ENCODE measurements at regions not wholly inside any gene's neighbourhood (a gene's known extent, or its start where the extent isn't known, plus 50 kb on each side); places are given as distances from the start of the nearest gene placed in this dataset.
"Not testable (repeated sequence)": the region's sequence is repeated elsewhere in the genome, so short reads cannot be mapped to it uniquely, and the experiment has no call there.

GRCh38 chr7:45268013-45268412 lies 110.4 kb downstream of the RAMP3 start:
- no peak for DNase-seq (ENCODE audit: low read depth)

DNA sequence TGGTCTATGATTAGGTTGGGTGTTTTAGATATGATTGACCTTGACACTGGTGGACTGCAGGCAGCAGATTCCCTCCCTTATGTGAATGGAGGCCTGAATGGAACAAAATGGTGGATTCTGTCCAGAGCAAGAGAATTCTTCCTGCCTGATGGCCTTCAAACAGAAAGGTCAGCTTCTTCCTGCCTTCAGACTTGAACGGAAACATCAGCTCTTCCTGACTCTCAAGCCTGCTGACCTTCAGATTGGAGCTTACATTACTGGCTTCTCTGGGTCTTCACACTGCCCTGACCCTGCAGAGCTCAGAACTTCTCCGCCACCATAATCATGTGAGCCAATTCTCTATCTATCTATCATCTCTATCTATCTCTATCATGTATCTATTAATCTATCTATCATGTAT lies 111.6 kb downstream of the RAMP3 start:
- no peak for DNase-seq (ENCODE audit: low read depth)

GRCh38 chr7:45278763-45279398 lies 121.3 kb downstream of the RAMP3 start:
- DNase-seq (ENCODE audit: low read depth), result no peak

DNA sequence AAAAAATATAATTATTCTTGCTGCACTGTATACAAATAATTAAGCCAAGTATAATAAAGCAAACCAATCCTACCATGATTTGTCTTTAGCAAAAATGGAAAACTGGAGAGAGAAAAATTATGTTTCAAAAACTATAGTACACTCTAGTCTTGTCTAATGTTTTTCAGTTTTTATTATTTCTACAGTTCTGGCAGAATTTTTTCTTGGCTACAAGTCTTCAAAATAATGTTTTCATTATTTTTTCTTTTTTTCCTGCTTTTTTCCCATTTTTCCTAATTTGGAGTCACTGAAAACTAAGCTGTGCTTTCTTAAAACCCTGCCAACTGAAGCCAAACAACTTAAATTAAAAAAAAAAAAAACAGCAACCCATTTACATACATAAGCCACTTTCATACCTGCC lies 132.0 kb downstream of the RAMP3 start:
- DNase-seq (ENCODE audit: low read depth), result not testable (repeated sequence)

DNA sequence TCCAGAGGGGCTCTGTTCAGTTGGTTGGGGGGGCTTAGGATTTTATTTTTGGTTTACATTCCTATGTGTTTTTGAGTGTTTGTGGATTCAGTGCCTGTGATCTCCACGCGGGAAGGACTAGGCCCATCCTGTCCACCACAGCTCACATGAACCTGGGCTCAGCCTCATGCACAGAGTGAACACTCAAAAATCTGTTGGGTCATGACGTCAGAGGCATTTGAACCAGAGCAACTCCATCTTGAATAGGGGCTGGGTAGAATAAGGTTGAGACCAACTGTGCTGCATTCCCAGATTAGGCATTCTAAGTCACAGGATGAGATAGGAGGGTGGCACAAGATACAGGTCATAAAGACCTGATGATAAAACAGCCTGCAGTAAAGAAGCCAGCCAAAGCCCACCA lies 133.3 kb downstream of the RAMP3 start:
- DNase-seq (ENCODE audit: low read depth), result no peak

- no peak for DNase-seq (ENCODE audit: low read depth)
Observed at GRCh38 chr7:45292481-45292880, 134.9 kb downstream of the RAMP3 start.

DNA sequence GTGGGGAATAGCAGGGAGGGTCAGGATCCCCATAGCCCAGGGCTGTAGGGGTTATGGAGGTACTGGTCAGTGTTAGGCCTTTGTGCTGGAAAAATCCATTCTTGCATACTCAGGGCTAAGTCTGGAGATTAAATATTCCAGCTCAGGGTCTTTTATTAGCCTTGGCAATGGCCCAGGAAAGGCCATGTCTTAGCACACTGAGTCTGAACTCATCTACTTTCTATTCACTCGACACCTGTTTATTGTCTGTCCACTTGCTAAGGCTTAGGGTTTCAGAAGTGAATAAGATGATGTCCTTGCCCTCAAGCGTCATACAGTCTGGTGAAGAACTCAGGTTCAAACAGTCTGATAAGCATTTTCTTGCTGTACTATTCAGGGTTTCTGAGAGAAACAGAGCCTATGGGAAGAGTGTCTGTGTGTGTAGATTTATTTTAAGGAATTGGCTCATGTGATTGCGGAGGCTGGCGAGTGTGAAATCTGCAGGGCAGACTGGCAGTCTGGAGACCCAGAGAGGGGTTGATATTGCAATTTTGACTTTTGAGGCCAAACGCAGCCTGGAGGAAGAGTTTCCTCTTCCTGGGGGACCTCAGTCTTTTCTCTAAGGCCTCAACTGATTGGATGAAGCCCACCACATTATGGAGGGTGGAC lies 135.8 kb downstream of the RAMP3 start:
- no peak for DNase-seq (ENCODE audit: low read depth)

DNA sequence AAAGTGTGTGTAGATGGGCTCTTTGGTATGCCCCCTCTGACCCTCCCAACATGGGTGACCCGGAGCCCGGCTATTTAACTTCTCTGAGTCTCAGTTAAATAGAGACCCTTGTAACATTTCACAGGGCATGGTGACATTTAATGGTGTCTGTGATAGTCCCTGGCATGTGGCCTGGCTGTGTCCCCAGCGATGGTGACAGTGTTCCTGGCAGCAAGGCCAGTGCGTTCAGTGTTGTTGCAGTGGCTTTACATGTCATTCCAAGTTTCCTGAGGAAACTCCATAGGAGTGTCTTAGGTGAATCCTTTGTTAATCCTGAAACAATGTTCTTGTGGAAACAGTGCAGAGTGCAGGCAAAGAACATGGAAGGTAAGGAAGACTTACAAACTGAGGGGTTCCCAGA lies 137.0 kb downstream of the RAMP3 start:
- DNase-seq (ENCODE audit: low read depth), result no peak

DNA sequence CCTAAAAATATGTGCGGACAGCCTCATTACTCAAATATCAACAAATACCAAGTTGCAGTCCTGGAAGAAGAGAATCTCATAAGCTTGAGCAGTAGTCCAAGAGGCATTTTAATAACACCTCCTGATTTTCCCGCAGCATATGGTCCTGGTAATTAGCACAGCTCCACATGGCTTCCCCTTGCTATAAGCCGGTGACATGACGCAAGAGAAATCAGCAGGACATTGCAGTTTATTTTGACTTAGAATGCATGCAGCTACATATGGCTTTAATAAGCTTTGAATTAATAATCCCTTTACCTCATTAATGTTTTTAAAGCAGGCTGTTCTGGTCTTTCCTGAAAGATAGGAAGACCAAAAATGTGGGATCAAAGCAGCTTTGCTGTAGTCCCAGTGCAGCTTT lies 137.6 kb downstream of the RAMP3 start:
- no peak for DNase-seq (ENCODE audit: low read depth)

DNA sequence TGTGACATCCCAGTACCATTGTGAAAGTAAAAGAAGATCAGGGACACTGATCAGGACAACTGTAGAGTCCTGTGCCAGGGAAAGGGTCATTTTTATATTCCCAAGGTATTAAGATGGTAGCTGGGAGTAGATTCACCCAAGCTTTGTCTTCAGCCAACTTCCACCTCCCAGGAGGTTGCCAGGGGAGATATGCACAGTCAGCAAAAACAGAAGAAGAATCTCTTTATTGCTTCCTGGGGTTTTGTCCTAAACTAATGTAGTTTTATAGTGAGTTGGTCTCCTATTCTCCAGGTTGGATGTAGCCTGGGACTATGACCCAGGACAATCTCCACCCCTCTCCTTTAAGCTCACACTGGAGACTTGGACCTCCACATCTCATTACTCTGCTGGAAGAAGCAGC lies 139.2 kb downstream of the RAMP3 start:
- DNase-seq (ENCODE audit: low read depth), result no peak

- DNase-seq (ENCODE audit: low read depth), result no peak
Observed at GRCh38 chr7:45306752-45307305, 149.2 kb downstream of the RAMP3 start.

DNA sequence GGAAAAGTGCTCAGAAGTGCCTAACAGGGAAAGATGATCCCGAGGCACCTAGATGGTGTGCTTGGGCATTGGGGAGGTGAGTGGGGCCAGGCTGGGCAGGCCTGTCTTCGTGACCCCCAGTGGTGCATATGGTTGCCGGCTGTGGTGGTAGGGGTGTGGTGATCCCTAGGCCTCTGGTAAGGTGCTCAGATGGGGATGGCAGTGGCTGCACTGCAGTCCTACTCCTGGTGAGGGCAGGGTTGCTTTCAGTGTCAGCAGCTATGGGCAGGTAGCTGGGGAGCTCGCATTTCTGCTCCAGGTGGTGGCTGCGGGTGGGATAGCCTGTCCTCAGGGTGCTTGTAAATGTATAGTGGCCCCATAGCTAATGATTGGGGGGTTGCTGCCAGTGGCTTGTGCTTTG lies 154.0 kb downstream of the RAMP3 start:
- no peak for DNase-seq (ENCODE audit: low read depth)

- DNase-seq (ENCODE audit: low read depth), result not testable (repeated sequence)
Observed at GRCh38 chr7:45315512-45315911, 157.9 kb downstream of the RAMP3 start.

- DNase-seq (ENCODE audit: low read depth), result no peak
Observed at GRCh38 chr7:45324683-45325237, 167.2 kb downstream of the RAMP3 start.

DNA sequence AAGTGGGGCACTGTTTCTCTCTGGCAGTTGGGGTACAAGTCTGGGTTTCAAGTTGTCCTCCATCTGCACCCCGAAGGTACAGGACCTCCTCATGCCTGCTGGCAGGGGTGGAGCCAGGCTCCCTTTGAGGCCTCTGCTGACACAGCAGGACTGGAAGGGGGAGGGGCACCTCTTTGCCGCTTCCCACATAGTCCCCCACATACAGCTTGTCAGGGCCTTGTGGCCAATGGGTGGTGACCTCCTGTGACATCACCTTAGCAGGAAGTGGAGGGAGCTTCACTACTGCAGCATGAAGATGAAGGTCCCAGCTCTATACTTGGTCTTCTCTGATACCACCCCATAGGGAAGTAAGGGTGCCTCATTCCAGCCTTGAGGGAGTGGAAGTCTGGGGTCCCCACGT lies 167.8 kb downstream of the RAMP3 start:
- DNase-seq (ENCODE audit: low read depth), result no peak

GRCh38 chr7:45328403-45328981 lies 170.9 kb downstream of the RAMP3 start:
- DNase-seq (ENCODE audit: low read depth), result no peak

GRCh38 chr7:45331563-45331962 lies 174.0 kb downstream of the RAMP3 start:
- no peak for DNase-seq (ENCODE audit: low read depth)

DNA sequence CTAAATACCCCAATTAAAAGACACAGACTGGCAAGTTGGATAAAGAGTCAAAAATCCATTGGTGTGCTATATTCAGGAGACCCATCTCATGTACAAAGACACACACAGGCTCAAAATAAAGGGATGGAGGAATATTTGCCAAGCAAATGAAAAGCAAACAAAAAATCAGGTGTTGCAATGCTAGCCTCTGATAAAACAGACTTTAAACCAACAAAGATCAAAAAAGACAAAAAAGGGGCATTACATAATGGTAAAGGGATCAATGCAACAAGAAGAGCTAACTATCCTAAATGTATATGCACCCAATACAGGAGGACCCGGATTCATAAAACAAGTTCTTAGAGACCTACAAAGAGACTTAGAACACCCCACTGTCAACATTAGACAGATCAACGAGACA lies 177.4 kb downstream of the RAMP3 start:
- not testable (repeated sequence) for DNase-seq (ENCODE audit: low read depth)

DNA sequence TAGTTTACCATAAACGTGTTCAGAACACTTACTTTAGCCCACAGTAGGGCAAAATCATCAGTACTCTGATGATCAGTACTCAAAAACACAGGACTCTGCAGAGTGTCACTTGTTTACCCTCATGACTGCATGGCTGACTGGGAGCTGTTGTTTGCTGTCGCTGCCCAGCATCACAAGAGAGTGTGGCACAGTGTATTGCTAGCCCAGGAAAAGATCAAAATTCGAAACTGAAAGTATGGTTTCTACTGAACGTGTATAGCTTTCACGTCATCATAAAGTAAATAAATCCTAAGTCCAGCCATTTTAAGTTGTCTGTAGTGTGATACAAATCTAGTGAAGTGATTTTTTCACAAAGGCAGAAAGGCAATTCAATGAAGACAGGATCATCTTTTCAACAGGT lies 184.6 kb downstream of the RAMP3 start:
- no peak for DNase-seq (ENCODE audit: low read depth)

DNA sequence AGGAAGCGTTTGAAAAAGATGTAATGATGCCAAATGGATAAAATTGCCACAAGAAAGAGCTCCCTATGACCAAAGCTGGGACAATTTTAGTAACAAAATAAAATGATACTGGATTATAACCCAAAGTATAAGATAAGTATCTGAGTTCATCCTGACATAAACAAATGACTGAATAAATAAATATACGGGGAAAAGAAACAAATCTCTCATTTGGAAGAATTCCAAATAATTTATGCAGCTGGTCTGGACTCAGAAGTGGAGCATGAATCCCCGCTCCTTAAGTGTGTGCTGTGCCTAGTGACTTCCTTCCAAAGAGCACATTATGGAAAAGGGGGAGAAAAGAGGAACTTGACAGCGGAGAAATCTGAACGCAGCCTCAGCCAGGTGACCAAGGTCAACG lies 186.2 kb downstream of the RAMP3 start:
- DNase-seq (ENCODE audit: low read depth), result no peak

- DNase-seq (ENCODE audit: low read depth), result no peak
Observed at GRCh38 chr7:45347804-45348203, 190.2 kb downstream of the RAMP3 start.

DNA sequence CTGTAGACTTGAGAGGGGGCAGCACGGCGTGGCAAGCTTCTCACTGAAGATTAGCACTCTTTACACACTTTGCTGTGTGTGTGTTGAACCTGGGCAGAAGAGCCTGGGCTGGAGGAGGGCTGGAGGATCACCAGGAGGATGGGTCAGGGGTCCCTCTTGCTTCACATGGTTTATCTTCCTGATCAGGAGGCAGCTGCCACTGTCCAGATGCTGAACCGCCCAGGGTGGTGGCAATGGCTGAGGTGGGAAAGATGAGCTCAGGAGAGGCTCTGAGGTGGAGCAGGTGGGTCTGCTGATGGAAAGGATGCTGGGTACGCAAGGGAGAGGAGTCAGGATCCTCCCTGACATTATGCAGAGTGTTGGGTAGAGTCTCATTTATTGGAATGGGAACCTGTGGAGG lies 191.5 kb downstream of the RAMP3 start:
- DNase-seq (ENCODE audit: low read depth), result no peak

DNA sequence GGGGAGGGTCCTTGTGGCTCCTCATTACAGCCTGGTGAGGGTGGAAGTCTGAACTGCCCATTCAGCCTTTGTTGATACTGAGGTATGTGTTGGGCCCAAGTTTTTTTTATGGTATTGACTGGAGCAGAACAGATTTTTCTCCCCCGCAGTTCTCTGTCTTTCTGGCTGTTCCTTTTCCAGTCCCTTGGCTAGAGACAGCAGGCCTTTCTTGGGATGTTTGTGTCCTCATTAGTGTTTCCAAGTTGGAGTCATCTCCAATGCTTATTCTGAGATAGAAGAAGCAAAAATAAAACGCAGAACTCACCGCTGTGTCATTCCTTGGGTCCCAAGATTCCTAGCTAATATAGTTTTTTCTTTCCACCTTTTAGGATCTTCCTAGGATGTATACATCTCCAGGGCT lies 193.3 kb downstream of the RAMP3 start:
- no peak for DNase-seq (ENCODE audit: low read depth)

All from stimulated activated CD8-positive, alpha-beta memory T cell treated with anti-CD3 and anti-CD28 coated beads, Interleukin-12 subunit alpha, Interleukin-12 subunit beta, amount 100 ng/mL, for 1 hour (primary cell).